ENCODE measurements at regions not wholly inside any gene's neighbourhood (a gene's known extent, or its start where the extent isn't known, plus 50 kb on each side); places are given as distances from the start of the nearest gene placed in this dataset.

- no peak for DNase-seq (ENCODE audit: low spot score)
- Histone ChIP-seq H4K20me1 (ENCODE audit: low read depth) (no peaks in the 10 kb centered on the region), H3K4me2 (no peak overlapping the region), H3K9ac (no peak overlapping the region), H3K27me3 (no peaks in the 10 kb centered on the region), H3K36me3 (no peaks in the 10 kb centered on the region), H3K4me1 (no peaks in the 10 kb centered on the region), H3K27ac (no peak overlapping the region), H3K4me3 (no peak overlapping the region), H2AFZ (replicated peaks) (peak overlapping the region; percentile 43), H3F3A (ENCODE audit: low read depth) (no peaks in the 10 kb centered on the region), H3K79me2 (ENCODE audit: low read depth) (no peaks in the 10 kb centered on the region), H3K9me3 (ENCODE audit: low read depth) (no peaks in the 10 kb centered on the region)
- Mint-ChIP-seq H3K36me3 (no peaks in the 10 kb centered on the region), H3K4me1 (no peaks in the 10 kb centered on the region), H3K9me3 (peaks cover 2% of the 10 kb centered on the region), H3K27ac (no peak overlapping the region), H3K4me3 (no peak overlapping the region), H3K27me3 (ENCODE audit: insufficient read depth, low read depth) (no peaks in the 10 kb centered on the region)
- no peak for TF ChIP-seq CTCF (IDR thresholded peaks at IDR 0.05)
- TF ChIP-seq EZH2phosphoT487 (IDR thresholded peaks at IDR 0.05) = no peak
- TF ChIP-seq EZH2 (IDR thresholded peaks at IDR 0.05) = no peak
Observed at GRCh38 chr13:90792335-90792734, 555.2 kb upstream of the MIR17HG start.

DNA sequence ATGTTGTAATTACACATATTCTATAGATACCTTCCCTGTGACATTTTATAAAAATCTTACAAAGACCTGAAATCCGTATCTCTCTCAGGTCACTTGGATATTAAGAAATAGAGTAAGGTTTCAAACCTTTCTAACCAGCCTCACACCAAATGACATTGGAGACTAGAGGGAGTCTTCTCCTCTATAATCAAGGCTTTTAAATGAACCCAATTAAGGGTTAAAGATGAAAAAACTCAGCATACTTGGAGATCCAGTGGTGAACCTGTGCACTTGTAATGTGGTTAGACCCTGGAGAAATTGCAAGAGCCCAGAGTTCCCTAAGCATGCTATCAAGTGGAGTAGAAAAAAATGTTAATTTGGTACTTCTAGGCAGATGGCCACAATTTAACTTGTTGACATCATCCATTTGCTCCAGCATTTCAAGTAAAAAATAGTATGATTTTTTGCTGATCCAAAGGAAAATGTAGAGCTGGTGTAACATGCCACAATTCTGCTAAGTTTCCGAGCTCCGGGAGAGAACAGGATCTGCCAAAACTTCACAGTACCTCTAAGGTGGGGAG, 554.1 kb upstream of the MIR17HG start:
- Histone ChIP-seq H3K9me3 (ENCODE audit: low read depth) (no peaks in the 10 kb centered on the region), H4K20me1 (ENCODE audit: low read depth) (no peaks in the 10 kb centered on the region), H2AFZ (replicated peaks) (no peak overlapping the region), H3K4me2 (no peak overlapping the region), H3K36me3 (no peaks in the 10 kb centered on the region), H3F3A (ENCODE audit: low read depth) (no peaks in the 10 kb centered on the region), H3K27me3 (no peaks in the 10 kb centered on the region), H3K9ac (no peak overlapping the region), H3K27ac (no peak overlapping the region), H3K4me3 (no peak overlapping the region), H3K4me1 (no peaks in the 10 kb centered on the region), H3K79me2 (ENCODE audit: low read depth) (no peaks in the 10 kb centered on the region)
- no peak overlapping the region for H3K4me3 Mint-ChIP-seq
- peak overlapping the region; percentile 37 for H3K27ac Mint-ChIP-seq
- no peaks in the 10 kb centered on the region for H3K9me3 Mint-ChIP-seq
- DNase-seq (ENCODE audit: low spot score) = no peak
- no peaks in the 10 kb centered on the region for H3K4me1 Mint-ChIP-seq
- no peaks in the 10 kb centered on the region for H3K27me3 Mint-ChIP-seq (ENCODE audit: insufficient read depth, low read depth)
- no peaks in the 10 kb centered on the region for H3K36me3 Mint-ChIP-seq
- TF ChIP-seq EZH2 (IDR thresholded peaks at IDR 0.05) (no peak), CTCF (IDR thresholded peaks at IDR 0.05) (no peak), EZH2phosphoT487 (IDR thresholded peaks at IDR 0.05) (no peak)

GRCh38 chr13:90796474-90796873, 551.0 kb upstream of the MIR17HG start:
- Histone ChIP-seq H2AFZ (replicated peaks) (no peak overlapping the region), H3K36me3 (no peaks in the 10 kb centered on the region), H3K79me2 (ENCODE audit: low read depth) (no peaks in the 10 kb centered on the region), H3K4me3 (no peak overlapping the region), H3K4me2 (no peak overlapping the region), H3K4me1 (peaks cover 3% of the 10 kb centered on the region), H3K9me3 (ENCODE audit: low read depth) (no peaks in the 10 kb centered on the region), H3K9ac (no peak overlapping the region), H3K27ac (no peak overlapping the region), H3K27me3 (no peaks in the 10 kb centered on the region), H4K20me1 (ENCODE audit: low read depth) (no peaks in the 10 kb centered on the region), H3F3A (ENCODE audit: low read depth) (no peaks in the 10 kb centered on the region)
- H3K9me3 Mint-ChIP-seq = no peaks in the 10 kb centered on the region
- DNase-seq (ENCODE audit: low spot score) = no peak
- H3K27ac Mint-ChIP-seq = no peak overlapping the region
- H3K4me1 Mint-ChIP-seq = no peaks in the 10 kb centered on the region
- H3K36me3 Mint-ChIP-seq = no peaks in the 10 kb centered on the region
- TF ChIP-seq EZH2phosphoT487 (IDR thresholded peaks at IDR 0.05) (no peak), EZH2 (IDR thresholded peaks at IDR 0.05) (no peak), CTCF (IDR thresholded peaks at IDR 0.05) (no peak)
- H3K4me3 Mint-ChIP-seq = no peak overlapping the region
- H3K27me3 Mint-ChIP-seq (ENCODE audit: insufficient read depth, low read depth) = peaks cover 2% of the 10 kb centered on the region

Data from neural progenitor cell (in vitro differentiated cells).